ENCODE measurements at regions not wholly inside any gene's neighbourhood (a gene's known extent, or its start where the extent isn't known, plus 50 kb on each side); places are given as distances from the start of the nearest gene placed in this dataset.

GRCh38 chr1:79859212-79859948 lies 852.9 kb upstream of the ADGRL4 start:
- Histone ChIP-seq H3K27ac (ENCODE audit: low read length) (no peak overlapping the region), H3K27me3 (ENCODE audit: insufficient read depth, low read length) (no peaks in the 10 kb centered on the region), H3K9ac (ENCODE audit: low read depth, low read length) (no peak overlapping the region), H3K4me1 (ENCODE audit: insufficient read depth, low read length) (no peaks in the 10 kb centered on the region), H3K4me3 (ENCODE audit: low read length) (no peak overlapping the region), H3K36me3 (ENCODE audit: insufficient read depth, low read depth, low read length) (no peaks in the 10 kb centered on the region), H3K9me3 (ENCODE audit: insufficient read depth, low read depth, low read length) (no peaks in the 10 kb centered on the region)

- H3K9ac ChIP-seq (ENCODE audit: low read depth, low read length): no peak overlapping the region
- no peak overlapping the region for H3K27ac ChIP-seq (ENCODE audit: low read length)
- no peaks in the 10 kb centered on the region for H3K9me3 ChIP-seq (ENCODE audit: insufficient read depth, low read depth, low read length)
- H3K36me3 ChIP-seq (ENCODE audit: insufficient read depth, low read depth, low read length): no peaks in the 10 kb centered on the region
- H3K4me3 ChIP-seq (ENCODE audit: low read length): no peak overlapping the region
- H3K4me1 ChIP-seq (ENCODE audit: insufficient read depth, low read length): 0 out of 2 replicates have a peak, but pooled peaks cover 2% of the 10 kb centered on the region
- no peaks in the 10 kb centered on the region for H3K27me3 ChIP-seq (ENCODE audit: insufficient read depth, low read length)
Measured at GRCh38 chr1:79852004-79852403, 845.5 kb upstream of the ADGRL4 start.

- H3K27me3 ChIP-seq (ENCODE audit: insufficient read depth, low read length): no peaks in the 10 kb centered on the region
- no peaks in the 10 kb centered on the region for H3K9me3 ChIP-seq (ENCODE audit: insufficient read depth, low read depth, low read length)
- H3K9ac ChIP-seq (ENCODE audit: low read depth, low read length): no peak overlapping the region
- H3K4me3 ChIP-seq (ENCODE audit: low read length): no peak overlapping the region
- H3K36me3 ChIP-seq (ENCODE audit: insufficient read depth, low read depth, low read length): no peaks in the 10 kb centered on the region
- H3K27ac ChIP-seq (ENCODE audit: low read length): no peak overlapping the region
- 0 out of 2 replicates have a peak, but pooled peaks cover 2% of the 10 kb centered on the region for H3K4me1 ChIP-seq (ENCODE audit: insufficient read depth, low read length)
Measured at GRCh38 chr1:79849388-79849787, 842.9 kb upstream of the ADGRL4 start.

- Histone ChIP-seq H3K4me1 (ENCODE audit: insufficient read depth, low read length) (0 out of 2 replicates have a peak, but pooled peaks cover 2% of the 10 kb centered on the region), H3K9me3 (ENCODE audit: insufficient read depth, low read depth, low read length) (no peaks in the 10 kb centered on the region), H3K36me3 (ENCODE audit: insufficient read depth, low read depth, low read length) (no peaks in the 10 kb centered on the region), H3K9ac (ENCODE audit: low read depth, low read length) (no peak overlapping the region), H3K27ac (ENCODE audit: low read length) (no peak overlapping the region), H3K27me3 (ENCODE audit: insufficient read depth, low read length) (no peaks in the 10 kb centered on the region), H3K4me3 (ENCODE audit: low read length) (no peak overlapping the region)
Measured at GRCh38 chr1:79848316-79848715, 841.8 kb upstream of the ADGRL4 start.

- no peak overlapping the region for H3K27ac ChIP-seq (ENCODE audit: low read length)
- 0 out of 2 replicates have a peak, but pooled peaks cover 2% of the 10 kb centered on the region for H3K4me1 ChIP-seq (ENCODE audit: insufficient read depth, low read length)
- no peaks in the 10 kb centered on the region for H3K9me3 ChIP-seq (ENCODE audit: insufficient read depth, low read depth, low read length)
- no peaks in the 10 kb centered on the region for H3K36me3 ChIP-seq (ENCODE audit: insufficient read depth, low read depth, low read length)
- no peaks in the 10 kb centered on the region for H3K27me3 ChIP-seq (ENCODE audit: insufficient read depth, low read length)
- no peak overlapping the region for H3K4me3 ChIP-seq (ENCODE audit: low read length)
- no peak overlapping the region for H3K9ac ChIP-seq (ENCODE audit: low read depth, low read length)
Measured at GRCh38 chr1:79847700-79848099, 841.2 kb upstream of the ADGRL4 start.

GRCh38 chr1:79845936-79846335 lies 839.4 kb upstream of the ADGRL4 start:
- Histone ChIP-seq H3K27ac (ENCODE audit: low read length) (no peak overlapping the region), H3K9me3 (ENCODE audit: insufficient read depth, low read depth, low read length) (no peaks in the 10 kb centered on the region), H3K36me3 (ENCODE audit: insufficient read depth, low read depth, low read length) (no peaks in the 10 kb centered on the region), H3K4me3 (ENCODE audit: low read length) (no peak overlapping the region), H3K4me1 (ENCODE audit: insufficient read depth, low read length) (peaks cover 6% of the 10 kb centered on the region; the same call in 1 of the 2 replicates), H3K9ac (ENCODE audit: low read depth, low read length) (no peak overlapping the region), H3K27me3 (ENCODE audit: insufficient read depth, low read length) (no peaks in the 10 kb centered on the region)

- H3K9me3 ChIP-seq (ENCODE audit: insufficient read depth, low read depth, low read length): no peaks in the 10 kb centered on the region
- no peak overlapping the region for H3K4me3 ChIP-seq (ENCODE audit: low read length)
- no peaks in the 10 kb centered on the region for H3K36me3 ChIP-seq (ENCODE audit: insufficient read depth, low read depth, low read length)
- no peak overlapping the region for H3K27ac ChIP-seq (ENCODE audit: low read length)
- H3K4me1 ChIP-seq (ENCODE audit: insufficient read depth, low read length): peaks cover 4% of the 10 kb centered on the region; the same call in 1 of the 2 replicates
- no peak overlapping the region for H3K9ac ChIP-seq (ENCODE audit: low read depth, low read length)
- no peaks in the 10 kb centered on the region for H3K27me3 ChIP-seq (ENCODE audit: insufficient read depth, low read length)
Measured at GRCh38 chr1:79842811-79843210, 836.3 kb upstream of the ADGRL4 start.

- H3K4me3 ChIP-seq (ENCODE audit: low read length): no peak overlapping the region
- no peak overlapping the region for H3K9ac ChIP-seq (ENCODE audit: low read depth, low read length)
- H3K27ac ChIP-seq (ENCODE audit: low read length): no peak overlapping the region
- H3K27me3 ChIP-seq (ENCODE audit: insufficient read depth, low read length): no peaks in the 10 kb centered on the region
- peaks cover 4% of the 10 kb centered on the region; the same call in 1 of the 2 replicates for H3K4me1 ChIP-seq (ENCODE audit: insufficient read depth, low read length)
- H3K36me3 ChIP-seq (ENCODE audit: insufficient read depth, low read depth, low read length): no peaks in the 10 kb centered on the region
- H3K9me3 ChIP-seq (ENCODE audit: insufficient read depth, low read depth, low read length): no peaks in the 10 kb centered on the region
Measured at GRCh38 chr1:79839882-79840281, 833.4 kb upstream of the ADGRL4 start.

- no peaks in the 10 kb centered on the region; the same call in 1 of the 2 replicates for H3K4me1 ChIP-seq (ENCODE audit: insufficient read depth, low read length)
- no peaks in the 10 kb centered on the region for H3K27me3 ChIP-seq (ENCODE audit: insufficient read depth, low read length)
- H3K4me3 ChIP-seq (ENCODE audit: low read length): no peak overlapping the region
- no peak overlapping the region for H3K27ac ChIP-seq (ENCODE audit: low read length)
- H3K9me3 ChIP-seq (ENCODE audit: insufficient read depth, low read depth, low read length): no peaks in the 10 kb centered on the region
- no peak overlapping the region for H3K9ac ChIP-seq (ENCODE audit: low read depth, low read length)
- no peaks in the 10 kb centered on the region for H3K36me3 ChIP-seq (ENCODE audit: insufficient read depth, low read depth, low read length)
Measured at GRCh38 chr1:79827446-79827845, 820.9 kb upstream of the ADGRL4 start.

GRCh38 chr1:79825551-79825950 lies 819.0 kb upstream of the ADGRL4 start:
- Histone ChIP-seq H3K9me3 (ENCODE audit: insufficient read depth, low read depth, low read length) (no peaks in the 10 kb centered on the region), H3K9ac (ENCODE audit: low read depth, low read length) (no peak overlapping the region), H3K27ac (ENCODE audit: low read length) (no peak overlapping the region), H3K27me3 (ENCODE audit: insufficient read depth, low read length) (no peaks in the 10 kb centered on the region), H3K36me3 (ENCODE audit: insufficient read depth, low read depth, low read length) (no peaks in the 10 kb centered on the region), H3K4me1 (ENCODE audit: insufficient read depth, low read length) (no peaks in the 10 kb centered on the region), H3K4me3 (ENCODE audit: low read length) (no peak overlapping the region)

GRCh38 chr1:79822053-79822452 lies 815.5 kb upstream of the ADGRL4 start:
- Histone ChIP-seq H3K4me3 (ENCODE audit: low read length) (no peak overlapping the region), H3K4me1 (ENCODE audit: insufficient read depth, low read length) (no peaks in the 10 kb centered on the region), H3K9me3 (ENCODE audit: insufficient read depth, low read depth, low read length) (no peaks in the 10 kb centered on the region), H3K27me3 (ENCODE audit: insufficient read depth, low read length) (no peaks in the 10 kb centered on the region), H3K36me3 (ENCODE audit: insufficient read depth, low read depth, low read length) (no peaks in the 10 kb centered on the region), H3K27ac (ENCODE audit: low read length) (no peak overlapping the region), H3K9ac (ENCODE audit: low read depth, low read length) (no peak overlapping the region)

- no peak overlapping the region for H3K27ac ChIP-seq (ENCODE audit: low read length)
- no peaks in the 10 kb centered on the region for H3K9me3 ChIP-seq (ENCODE audit: insufficient read depth, low read depth, low read length)
- no peak overlapping the region for H3K4me3 ChIP-seq (ENCODE audit: low read length)
- H3K27me3 ChIP-seq (ENCODE audit: insufficient read depth, low read length): no peaks in the 10 kb centered on the region
- no peak overlapping the region for H3K9ac ChIP-seq (ENCODE audit: low read depth, low read length)
- H3K36me3 ChIP-seq (ENCODE audit: insufficient read depth, low read depth, low read length): no peaks in the 10 kb centered on the region
- H3K4me1 ChIP-seq (ENCODE audit: insufficient read depth, low read length): no peaks in the 10 kb centered on the region
Measured at GRCh38 chr1:79819140-79819539, 812.6 kb upstream of the ADGRL4 start.

Measured in iPS-20b (cell line).